NCI-H2107 treated with DMSO at 0.1 percent for 48 hours (cell line): ENCODE measurements at regions not wholly inside any gene's neighbourhood (a gene's known extent, or its start where the extent isn't known, plus 50 kb on each side); places are given as distances from the start of the nearest gene placed in this dataset.

Experiments used
- DNase-seq: peaks from one replicate; lab custom pipeline; 2025; ENCODE audit not compliant: unreplicated experiment; lab: John Stamatoyannopoulos, UW

GRCh38 chr2:9681427-9681817 lies 50.6 kb upstream of the YWHAQ start:
- DNase-seq: no peak

DNA sequence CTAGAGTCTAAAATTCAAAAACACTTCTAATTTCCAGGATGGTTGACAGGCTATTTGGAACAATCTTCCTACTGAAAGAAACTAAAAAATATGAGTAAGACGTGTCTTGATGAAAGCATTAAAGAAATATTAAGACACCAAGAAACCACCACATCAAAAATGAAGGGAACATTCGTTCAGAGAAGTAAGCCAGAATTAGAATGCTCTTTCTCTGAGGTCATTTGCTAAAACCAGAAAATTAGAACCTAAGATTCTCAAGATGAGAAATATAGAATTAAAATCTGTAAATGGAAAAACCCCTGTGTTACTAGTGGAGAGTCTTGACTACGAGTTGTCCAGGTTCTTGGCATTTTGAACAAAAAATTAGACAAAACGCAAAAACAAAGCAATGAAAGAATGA lies 54.8 kb upstream of the YWHAQ start:
- DNase-seq: no peak

- DNase-seq: no peak
Measured at GRCh38 chr2:9686061-9686460, 55.3 kb upstream of the YWHAQ start.

GRCh38 chr2:9690252-9690651 lies 59.5 kb upstream of the YWHAQ start:
- DNase-seq: no peak

GRCh38 chr2:9690716-9691498 lies 60.1 kb upstream of the YWHAQ start:
- no peak for DNase-seq

- no peak for DNase-seq
Measured at GRCh38 chr2:9692456-9693195, 61.8 kb upstream of the YWHAQ start.

GRCh38 chr2:9693196-9693491 lies 62.3 kb upstream of the YWHAQ start:
- DNase-seq: no peak

GRCh38 chr2:9693646-9694045 lies 62.8 kb upstream of the YWHAQ start:
- no peak for DNase-seq

DNA sequence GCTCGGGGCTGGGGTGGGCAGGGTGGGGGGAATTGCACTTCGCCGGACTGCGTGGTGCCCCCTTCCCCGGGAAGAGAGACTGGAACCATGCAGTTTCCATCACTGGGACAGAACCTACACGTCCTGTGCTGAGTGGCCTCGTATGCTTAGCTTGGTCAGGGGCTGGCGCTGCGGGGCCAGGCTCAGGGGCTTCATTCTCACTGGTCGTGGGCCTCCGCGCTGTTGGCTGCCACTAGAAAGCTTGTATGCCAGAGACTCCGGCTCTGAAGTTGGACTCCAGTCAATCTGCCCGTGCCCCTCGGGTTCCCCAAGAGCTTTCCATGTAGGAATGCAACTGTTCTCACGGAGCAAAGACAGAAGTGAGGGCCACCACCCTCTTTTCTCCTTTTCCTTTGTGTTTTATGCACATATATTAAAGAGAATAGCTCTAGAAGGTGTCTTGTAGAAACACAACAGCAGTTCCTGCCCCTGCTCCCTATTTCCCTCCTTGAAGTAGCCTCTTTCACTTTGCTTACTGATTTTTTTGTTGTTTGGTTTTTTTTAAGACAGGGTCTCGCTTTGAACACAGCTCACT lies 64.0 kb upstream of the YWHAQ start:
- no peak for DNase-seq

- no peak for DNase-seq
Measured at GRCh38 chr2:9695941-9696340, 65.1 kb upstream of the YWHAQ start.

DNA sequence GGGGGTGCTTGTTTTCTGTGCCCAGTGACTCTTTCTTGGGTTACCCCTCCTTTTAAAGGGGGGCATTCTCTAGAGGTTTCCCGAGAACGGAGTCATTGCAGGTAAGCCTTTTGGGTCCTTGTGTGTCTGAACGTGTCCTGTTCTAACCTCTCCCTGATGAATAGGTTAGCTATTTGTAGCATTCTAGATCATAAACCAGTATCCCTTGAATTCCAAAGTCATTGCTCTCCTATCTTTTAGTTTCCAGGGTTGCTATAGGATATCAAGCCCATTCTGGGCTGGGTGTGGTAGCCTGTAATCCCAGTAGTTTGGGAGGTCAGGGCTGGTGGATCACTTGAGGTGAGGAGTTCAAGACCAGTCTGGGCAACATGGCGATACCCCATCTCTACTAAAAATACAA lies 65.9 kb upstream of the YWHAQ start:
- DNase-seq: no peak

- DNase-seq: no peak
Measured at GRCh38 chr2:9697909-9698308, 67.1 kb upstream of the YWHAQ start.

DNA sequence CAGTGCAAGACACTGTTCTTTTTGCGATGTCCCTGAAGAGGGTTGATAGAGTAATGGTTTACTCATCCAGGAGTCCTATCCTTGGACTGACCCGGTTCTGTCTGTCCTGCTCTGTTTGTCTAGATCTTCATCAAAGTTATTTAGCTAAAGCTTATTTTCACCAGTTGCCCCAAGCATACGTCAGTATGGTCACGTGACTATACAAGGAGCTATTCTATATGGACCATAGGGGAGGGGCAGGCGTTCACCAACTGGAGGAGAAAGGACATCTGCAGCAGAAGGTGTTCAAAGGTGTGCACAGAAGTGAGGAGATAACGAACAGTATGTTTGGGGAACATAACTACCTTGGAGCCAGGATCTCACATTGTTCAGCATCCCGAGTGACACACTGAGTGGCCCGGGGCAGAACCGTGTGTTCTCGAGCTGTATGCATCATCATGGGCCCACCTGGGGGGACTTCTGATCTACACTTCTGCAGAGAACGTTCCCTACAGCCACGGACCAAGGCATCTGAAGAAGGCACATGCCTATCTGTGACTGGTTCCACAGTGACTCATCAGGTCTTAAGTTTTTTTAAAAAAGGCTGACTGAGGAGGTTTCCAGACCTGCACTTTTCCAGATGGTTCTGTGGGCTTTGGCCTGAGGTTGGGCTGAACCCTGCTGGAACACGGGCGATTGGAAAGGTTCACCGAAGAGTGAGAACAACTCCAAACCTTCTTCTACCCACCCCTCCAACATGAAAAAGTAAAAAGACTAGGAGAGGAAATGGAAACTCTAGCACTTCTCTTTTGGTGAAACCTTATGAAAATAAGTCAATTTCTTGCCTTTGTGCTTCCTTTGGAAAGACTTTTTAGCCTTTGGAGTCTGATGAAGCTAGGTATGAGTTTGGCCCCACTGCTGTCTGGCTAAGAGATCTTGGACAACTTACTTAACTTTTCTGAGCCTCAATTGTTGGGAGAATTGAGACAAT lies 68.6 kb upstream of the YWHAQ start:
- DNase-seq: no peak

GRCh38 chr2:9700109-9700495 lies 69.3 kb upstream of the YWHAQ start:
- no peak for DNase-seq

DNA sequence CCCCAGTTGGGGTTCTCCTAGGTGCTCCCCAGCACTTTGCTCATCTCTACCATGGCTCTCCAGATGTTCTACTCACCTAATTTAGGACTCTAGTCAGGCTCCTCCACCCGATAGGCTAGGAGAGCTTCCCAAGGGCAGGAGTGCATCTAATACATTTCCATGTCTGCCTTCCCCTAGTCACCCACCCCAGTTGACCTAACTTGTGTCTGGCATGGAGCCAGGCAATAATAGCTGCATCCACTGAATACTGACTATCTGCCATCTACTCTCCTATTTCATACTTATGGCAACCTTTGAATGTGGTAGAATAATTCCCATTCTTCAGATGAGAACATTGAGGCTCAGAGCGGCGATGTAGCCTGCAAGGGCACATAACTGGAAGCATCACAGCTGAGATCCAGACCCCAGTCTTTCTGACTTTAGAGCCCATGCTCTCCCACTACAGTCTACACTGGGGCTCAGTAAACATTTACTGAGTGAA lies 71.8 kb upstream of the YWHAQ start:
- DNase-seq: no peak

- DNase-seq: no peak
Measured at GRCh38 chr2:9703085-9703678, 72.4 kb upstream of the YWHAQ start.

GRCh38 chr2:9703701-9704221 lies 73.0 kb upstream of the YWHAQ start:
- no peak for DNase-seq

- DNase-seq: no peak
Measured at GRCh38 chr2:9704600-9704999, 73.8 kb upstream of the YWHAQ start.

DNA sequence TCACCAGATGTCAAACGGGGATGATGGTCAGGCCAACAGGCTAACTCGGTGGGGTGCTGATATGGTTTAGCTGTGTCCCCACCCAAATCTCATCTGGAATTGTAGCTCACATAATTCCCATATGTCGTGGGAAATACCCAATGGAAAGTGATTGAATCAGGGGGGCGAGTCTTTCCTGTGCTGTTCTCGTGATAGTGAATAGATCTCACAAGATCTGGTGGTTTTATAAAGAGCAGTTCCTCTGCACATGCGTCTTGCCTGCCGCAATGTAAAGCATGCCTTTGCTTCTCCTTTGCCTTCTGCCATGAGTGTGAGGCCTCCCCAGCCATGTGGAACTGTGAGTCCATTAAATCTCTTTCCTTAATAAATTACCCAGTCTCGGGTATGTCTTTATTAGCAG lies 74.4 kb upstream of the YWHAQ start:
- no peak for DNase-seq

DNA sequence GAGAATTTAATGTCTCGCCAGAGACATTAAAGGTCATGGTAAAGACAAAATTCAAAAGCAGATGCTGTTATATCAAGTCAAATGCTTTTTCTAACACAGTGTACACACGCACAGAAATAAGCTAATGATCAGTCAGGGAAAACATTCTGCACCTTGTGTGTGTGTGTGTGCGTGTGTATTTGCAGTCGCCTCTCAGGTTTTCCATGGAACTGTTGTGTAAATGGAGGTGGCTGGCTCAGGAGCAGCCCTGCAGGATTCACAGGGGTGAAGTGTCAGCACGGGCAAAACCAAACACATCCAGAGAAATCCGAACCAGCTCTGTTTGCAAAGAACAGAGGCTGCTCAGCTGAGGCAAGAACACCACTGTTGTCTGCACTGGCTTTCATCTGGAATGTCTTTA lies 76.2 kb upstream of the YWHAQ start:
- peak; percentile 16 for DNase-seq
